ENCODE measurements at regions not wholly inside any gene's neighbourhood (a gene's known extent, or its start where the extent isn't known, plus 50 kb on each side); places are given as distances from the start of the nearest gene placed in this dataset.
"Not testable (repeated sequence)": the region's sequence is repeated elsewhere in the genome, so short reads cannot be mapped to it uniquely, and the experiment has no call there.

DNA sequence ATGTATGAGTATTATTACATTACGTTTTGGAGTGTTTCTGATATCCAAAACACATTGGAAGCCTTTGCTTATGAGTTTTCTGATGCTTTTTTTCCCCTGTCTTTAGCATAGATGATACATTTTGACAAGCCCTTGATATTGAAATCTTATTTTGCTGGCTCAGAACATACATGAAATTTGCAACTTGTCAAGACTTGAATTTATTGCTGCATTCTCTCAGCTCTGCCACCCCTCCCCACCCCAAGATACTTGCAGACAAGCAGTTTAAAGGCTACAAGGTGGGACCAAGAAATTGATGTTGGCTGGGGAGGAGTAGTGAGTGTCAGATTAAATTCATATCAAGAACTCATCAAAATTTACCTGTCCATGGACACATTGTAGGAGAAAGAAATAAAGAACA, 160.2 kb downstream of the GJA1 start:
- DNase-seq (ENCODE audit: low spot score) = no peak

- no peak for DNase-seq (ENCODE audit: low spot score)
These were observed 161.0 kb downstream of the GJA1 start for GRCh38 chr6:121596441-121596840.

DNA sequence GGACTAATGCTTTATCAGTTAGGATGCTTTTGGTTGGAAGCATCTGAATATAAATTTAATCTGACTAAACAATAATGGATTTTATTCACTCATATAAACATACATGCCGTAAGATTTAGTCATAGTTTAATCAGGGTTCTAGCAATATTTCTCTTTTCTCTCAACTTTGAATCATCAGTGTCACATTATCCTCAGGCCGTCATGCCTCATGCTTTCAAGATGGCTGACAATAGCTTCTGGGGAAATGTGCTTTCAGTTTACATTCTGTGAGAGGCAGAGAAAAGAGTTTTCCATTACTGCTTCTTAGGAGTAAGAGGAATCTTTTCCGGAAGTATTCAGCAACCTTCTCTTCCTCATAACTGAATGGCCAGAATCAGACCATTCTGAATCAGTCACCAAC, 162.2 kb downstream of the GJA1 start:
- DNase-seq (ENCODE audit: low spot score) = no peak

GRCh38 chr6:121599331-121599730, 163.9 kb downstream of the GJA1 start:
- DNase-seq (ENCODE audit: low spot score) = not testable (repeated sequence)

DNA sequence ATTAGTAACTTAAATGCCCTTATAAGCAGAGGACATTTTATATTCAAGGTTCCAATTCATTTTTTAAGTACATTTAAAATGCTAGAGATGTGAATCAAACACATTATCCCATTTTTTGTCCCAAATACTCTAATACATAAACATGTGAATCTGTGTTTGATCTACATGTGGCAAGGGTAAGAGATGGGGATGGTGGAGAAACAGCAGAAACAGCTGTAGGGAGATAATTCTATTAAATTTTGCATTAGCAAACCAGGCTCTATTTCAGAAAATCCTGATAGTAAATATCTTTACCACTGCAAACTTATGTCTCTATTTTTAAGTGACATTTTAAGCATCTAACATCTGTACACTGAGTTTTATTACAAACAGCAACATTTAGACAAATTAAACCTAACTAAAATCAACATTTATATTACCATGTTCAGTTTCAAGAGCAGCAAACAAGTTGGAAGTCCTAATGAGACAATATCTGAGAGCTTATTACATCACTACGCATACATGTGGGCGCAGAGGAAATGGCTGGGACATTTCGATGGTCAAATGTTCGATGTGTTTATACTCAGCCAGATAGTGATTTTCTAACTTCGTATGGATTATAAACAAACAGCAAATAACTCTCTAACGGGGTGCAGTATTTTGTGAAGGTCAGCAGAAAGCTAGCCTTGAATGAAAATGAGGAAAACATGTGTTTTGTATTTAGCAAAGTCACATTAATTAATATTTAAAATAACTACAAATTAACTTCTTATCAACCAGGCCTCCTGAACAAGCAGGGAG, 165.1 kb downstream of the GJA1 start:
- no peak for DNase-seq (ENCODE audit: low spot score)

- DNase-seq (ENCODE audit: low spot score) = no peak
These were observed 168.0 kb downstream of the GJA1 start for GRCh38 chr6:121603486-121603885.

DNA sequence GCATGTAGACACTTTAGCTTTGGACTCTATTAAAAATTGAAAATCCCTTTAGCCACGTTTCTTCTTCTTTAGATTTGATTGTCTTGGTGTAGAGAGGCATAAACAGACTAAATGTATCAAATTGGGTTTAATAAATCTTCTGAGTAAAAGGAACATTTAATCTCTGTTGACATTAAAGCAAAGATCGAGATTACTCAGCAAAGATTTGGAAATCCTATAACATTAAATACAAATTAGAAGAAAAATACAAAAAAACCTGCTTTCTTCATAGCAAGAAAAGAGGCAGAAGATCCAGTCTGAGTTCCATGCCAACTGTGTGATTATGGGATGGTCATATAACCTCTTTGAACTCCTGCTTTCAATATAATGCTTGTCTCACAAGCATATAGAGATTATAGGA, 172.3 kb downstream of the GJA1 start:
- no peak for DNase-seq (ENCODE audit: low spot score)

- no peak for DNase-seq (ENCODE audit: low spot score)
These were observed 172.8 kb downstream of the GJA1 start for GRCh38 chr6:121608270-121608669.

GRCh38 chr6:121609281-121609680, 173.8 kb downstream of the GJA1 start:
- no peak for DNase-seq (ENCODE audit: low spot score)

- no peak for DNase-seq (ENCODE audit: low spot score)
These were observed 177.5 kb downstream of the GJA1 start for GRCh38 chr6:121612927-121613326.

DNA sequence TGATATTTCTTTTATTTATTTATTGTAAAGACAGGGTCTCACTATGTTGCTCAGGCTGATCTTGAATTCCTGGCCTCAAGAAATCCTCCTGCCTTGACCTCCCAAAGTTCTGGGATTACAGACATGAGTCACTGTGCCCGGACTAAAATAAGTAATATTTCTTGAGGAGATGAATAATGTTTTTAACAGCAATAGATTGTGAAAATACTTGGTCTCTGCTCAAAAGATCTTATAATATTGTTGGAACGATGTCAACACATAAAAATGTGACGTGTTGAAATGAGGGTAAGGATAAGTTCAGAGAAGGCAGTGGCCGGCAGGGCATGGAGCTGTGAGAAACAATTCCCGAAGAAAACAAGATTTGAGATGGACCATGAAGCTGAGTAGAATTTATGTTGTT, 178.7 kb downstream of the GJA1 start:
- DNase-seq (ENCODE audit: low spot score) = no peak

DNA sequence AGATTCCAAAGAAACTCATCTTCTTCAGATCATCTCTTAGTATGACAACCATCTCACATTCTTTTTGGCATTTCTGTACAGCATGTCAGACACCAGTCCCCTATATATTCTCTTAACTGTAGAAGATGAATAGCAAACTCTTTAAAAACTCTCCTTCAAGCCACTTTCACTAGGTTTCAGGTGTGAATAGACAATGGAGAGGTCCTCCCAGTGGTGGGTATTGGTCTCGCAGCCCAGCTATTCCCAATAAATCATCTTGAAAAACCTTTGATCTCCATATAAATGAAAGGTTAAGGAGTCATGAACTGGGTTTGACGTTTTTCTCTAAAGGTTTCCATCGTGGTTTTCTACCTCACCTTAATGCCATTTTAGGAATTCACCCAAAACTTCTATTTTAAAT, 180.0 kb downstream of the GJA1 start:
- no peak for DNase-seq (ENCODE audit: low spot score)

GRCh38 chr6:121616406-121616805, 181.0 kb downstream of the GJA1 start:
- DNase-seq (ENCODE audit: low spot score) = no peak

DNA sequence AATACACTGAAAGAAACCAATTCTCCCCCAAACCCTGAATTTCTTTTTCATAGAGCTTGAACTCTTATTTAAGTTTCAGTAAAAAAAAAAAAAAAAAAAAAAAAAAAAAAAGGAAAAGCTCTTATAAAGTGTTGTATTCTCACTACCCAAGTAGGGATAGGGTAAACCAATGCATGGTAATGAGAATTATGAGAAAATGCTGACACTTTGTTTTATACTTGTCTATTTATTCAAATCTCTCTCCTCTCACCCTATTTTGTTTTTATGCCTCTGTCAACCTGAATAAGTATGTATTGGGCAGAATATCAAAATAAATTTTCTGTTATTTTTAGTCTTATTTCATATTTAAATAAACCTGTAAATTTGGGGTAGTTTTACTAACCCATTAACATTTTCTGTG, 181.9 kb downstream of the GJA1 start:
- DNase-seq (ENCODE audit: low spot score) = no peak

GRCh38 chr6:121619013-121619412, 183.6 kb downstream of the GJA1 start:
- DNase-seq (ENCODE audit: low spot score) = no peak

DNA sequence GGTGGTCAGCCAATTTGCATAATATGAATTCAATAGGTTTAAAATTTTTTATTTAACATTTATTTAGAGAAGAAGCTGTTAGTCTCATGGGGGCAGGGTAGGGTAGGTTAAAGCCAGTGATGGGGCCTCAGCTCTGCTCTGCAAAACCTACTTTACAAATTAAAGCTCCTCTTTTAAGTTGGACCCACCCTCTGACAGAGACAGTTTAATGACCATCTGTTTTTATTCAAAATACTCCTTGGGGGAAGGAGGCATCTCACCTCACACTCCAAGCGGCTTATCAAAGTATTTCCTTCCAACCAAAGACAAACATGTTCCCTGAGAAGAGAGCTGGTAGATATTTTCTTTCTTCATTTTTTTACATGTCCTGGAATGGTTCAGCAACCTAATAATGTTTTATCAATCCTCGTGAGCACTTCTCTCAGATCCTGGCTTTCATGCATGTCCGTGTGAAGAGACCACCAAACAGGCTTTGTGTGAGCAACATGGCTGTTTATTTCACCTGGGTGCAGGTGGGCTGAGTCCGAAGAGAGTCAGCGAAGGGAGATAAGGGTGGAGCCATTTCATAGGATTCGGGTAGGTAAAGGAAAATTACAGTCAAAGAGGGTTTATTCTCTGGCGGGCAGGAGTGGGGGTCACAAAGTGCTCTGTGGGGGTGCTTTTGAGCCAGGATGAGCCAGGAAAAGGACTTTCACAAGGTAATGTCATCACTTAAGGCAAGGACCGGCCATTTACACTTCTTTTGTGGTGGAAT, 184.7 kb downstream of the GJA1 start:
- no peak for DNase-seq (ENCODE audit: low spot score)

GRCh38 chr6:121627761-121628160, 192.3 kb downstream of the GJA1 start:
- DNase-seq (ENCODE audit: low spot score) = no peak

DNA sequence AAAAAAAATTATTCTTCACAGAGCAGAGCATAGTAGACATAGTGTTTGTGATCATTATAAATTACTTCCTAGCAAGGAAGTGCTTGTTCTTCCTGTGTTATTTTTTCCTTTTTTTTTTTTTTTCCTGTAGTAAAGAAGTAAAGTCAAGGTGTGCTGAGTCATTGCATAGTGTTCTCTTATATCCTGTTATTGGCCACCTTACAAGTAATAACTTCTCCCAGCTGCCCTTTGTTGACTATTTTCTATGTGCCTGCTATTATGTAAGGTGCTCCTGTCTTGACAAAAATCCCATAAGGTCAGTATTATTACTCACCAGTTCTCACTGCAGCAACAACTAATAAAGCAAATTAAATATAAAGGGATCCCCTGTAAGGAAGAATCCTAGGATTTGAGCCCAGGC, 195.3 kb downstream of the GJA1 start:
- peak; percentile 12 for DNase-seq (ENCODE audit: low spot score)

DNA sequence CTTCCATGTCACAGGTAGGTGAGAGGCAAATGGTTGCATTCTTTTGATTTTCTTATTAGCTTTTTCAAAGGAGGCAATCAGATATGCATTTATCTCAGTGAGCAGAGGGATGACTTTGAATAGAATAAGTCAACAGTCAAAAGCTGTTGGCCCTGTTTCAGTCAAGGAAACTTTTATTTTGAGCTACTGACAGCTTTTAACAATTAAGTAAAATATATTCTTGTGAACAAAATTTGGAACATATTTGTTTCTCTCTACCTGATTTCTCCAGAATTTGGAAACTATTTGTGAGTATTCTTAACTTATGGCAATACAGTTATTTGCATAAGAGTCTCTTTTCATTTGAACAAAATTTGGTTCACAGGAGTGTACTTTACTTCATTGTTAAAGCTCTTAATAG, 196.3 kb downstream of the GJA1 start:
- DNase-seq (ENCODE audit: low spot score) = not testable (repeated sequence)

- no peak for DNase-seq (ENCODE audit: low spot score)
These were observed 197.9 kb downstream of the GJA1 start for GRCh38 chr6:121633309-121633708.

GRCh38 chr6:121634586-121634985, 199.1 kb downstream of the GJA1 start:
- DNase-seq (ENCODE audit: low spot score) = not testable (repeated sequence)

- no peak for DNase-seq (ENCODE audit: low spot score)
These were observed 199.9 kb downstream of the GJA1 start for GRCh38 chr6:121635355-121635754.

DNA sequence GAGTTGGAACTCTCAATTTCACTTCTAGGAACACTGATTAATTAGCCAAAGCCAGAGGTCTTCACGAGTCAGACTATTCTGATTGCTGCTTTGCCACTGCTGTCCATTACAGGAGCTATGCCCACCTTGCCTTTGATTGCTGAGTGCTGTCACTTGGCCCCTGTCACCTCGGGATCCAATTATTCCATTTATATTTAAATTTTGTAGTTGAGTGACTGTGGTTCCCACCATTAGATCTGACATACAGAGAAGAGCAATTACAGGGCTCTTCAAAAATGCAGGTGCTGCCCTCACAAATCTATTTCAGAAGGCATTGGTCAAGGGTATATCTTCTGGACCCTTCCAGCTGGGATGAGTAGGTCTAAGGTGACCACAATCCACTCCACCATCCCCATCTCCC, 200.8 kb downstream of the GJA1 start:
- DNase-seq (ENCODE audit: low spot score) = not testable (repeated sequence)

DNA sequence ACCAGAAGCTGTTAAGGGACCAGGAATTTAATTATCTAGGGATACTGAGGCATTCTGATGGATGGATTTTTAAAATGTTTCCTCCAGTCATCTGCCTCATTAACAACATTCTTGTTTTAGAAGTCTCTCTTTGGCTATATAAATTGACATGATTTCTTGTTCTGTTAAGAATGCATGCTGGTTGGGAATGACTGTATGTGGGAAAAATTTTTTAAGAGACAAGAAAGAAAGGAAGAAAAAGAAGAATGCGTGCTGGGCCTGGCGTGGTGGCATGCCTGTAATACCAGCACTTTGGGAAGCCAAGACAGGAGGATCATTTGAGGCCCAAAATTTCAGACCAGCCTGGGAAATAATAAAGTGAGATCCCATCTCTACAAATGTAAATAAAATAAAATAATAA, 203.6 kb downstream of the GJA1 start:
- no peak for DNase-seq (ENCODE audit: low spot score)
